Stimulated activated CD8-positive, alpha-beta memory T cell treated with anti-CD3 and anti-CD28 coated beads, Interleukin-7, amount 100 ng/mL, for 4 hours (primary cell): ENCODE measurements at regions not wholly inside any gene's neighbourhood (a gene's known extent, or its start where the extent isn't known, plus 50 kb on each side); places are given as distances from the start of the nearest gene placed in this dataset.

ENCODE experiments used
- DNase-seq, 2 donors: peaks; one replicate each; pipeline ENCODE4 v3.0.0-alpha.2; 2020; ENCODE audit warnings: low read depth in 2 of 2

DNA sequence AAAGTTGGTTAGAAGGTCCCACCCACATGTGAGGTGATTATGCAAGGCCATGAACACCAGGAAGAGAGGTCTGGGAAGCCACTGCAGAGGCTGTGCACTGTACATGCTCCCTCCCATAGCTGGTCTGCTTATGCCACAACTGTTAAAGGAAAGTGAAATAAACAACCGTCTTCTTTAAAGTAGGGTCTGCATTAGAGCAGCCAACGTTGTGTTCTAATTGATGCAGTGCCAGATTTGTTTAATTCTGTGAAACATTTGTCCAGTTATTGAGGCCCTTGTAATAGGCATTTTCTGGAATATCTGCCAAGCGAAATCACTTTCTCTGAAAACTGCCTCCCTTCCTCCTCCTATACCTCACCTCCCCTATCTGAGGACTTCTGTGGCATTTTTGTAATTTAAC is 224.0 kb upstream of the LNX1 start:
- DNase-seq: no peak

GRCh38 chr4:53813998-53814397 is 222.7 kb upstream of the LNX1 start:
- no peak for DNase-seq

DNA sequence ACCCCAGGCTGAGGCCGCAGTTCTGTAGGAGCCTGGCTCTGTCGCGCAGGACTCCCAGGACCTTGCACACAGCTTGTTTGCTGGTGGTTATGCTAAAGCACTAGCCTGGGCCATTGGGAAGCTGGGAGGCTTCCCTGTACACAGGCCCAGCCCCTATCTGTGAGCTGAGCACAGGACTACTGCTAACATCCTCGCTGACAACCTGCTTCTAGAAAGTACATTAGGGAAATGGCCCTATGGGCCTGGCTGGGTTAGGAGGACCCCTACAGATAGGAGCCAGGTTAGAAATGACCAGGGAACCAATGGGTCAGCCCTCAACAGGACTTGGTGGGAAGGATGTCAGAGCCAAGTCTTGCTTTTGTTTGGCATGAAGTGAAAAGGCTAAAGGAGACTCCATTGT is 219.4 kb upstream of the LNX1 start:
- DNase-seq: no peak

- DNase-seq: no peak
These were observed 218.5 kb upstream of the LNX1 start for GRCh38 chr4:53809816-53810215.

- no peak for DNase-seq
These were observed 214.0 kb upstream of the LNX1 start for GRCh38 chr4:53805291-53805690.

DNA sequence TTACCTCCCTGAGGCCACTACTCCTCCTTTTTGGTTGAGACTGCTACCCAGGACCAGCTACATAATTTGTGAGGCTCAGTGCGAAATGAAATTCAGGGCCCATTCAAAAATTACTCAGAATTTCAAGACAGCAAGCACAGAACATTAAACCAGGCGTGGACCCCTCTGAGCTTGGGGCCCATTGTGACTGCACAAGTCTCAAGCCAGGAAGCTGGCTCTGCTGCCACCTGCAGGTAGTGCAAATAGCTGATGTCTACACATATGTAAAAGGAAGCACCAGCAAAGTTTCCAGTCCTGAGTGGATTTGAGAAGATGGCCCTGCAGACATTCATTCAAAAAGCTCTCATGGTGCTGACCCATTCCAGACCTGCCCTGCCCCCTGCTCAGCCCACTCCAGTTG is 213.4 kb upstream of the LNX1 start:
- no peak for DNase-seq

GRCh38 chr4:53802500-53802899 is 211.2 kb upstream of the LNX1 start:
- DNase-seq: no peak

- DNase-seq: no peak
These were observed 210.1 kb upstream of the LNX1 start for GRCh38 chr4:53801373-53801772.

GRCh38 chr4:53800741-53801140 is 209.5 kb upstream of the LNX1 start:
- no peak for DNase-seq

GRCh38 chr4:53793096-53793495 is 201.8 kb upstream of the LNX1 start:
- no peak for DNase-seq

DNA sequence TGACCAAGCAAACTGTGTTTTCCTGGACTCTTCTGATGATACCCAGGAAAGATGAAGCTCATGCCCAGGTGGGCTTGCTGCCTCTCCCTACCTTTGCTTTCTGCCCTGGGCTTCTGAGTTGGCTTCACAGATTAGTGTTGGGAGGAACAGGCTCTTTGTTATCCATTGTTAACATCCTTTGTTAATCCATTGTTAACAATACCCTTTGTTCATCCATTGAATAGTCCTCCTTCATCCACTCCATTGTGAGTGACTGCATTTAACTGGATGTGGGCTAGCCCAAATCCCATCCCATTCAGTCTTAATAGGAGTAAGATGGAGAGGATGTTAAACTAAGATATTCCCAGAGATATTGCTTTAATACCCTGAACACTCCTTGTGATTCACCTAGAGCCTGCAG is 199.0 kb upstream of the LNX1 start:
- DNase-seq: no peak

DNA sequence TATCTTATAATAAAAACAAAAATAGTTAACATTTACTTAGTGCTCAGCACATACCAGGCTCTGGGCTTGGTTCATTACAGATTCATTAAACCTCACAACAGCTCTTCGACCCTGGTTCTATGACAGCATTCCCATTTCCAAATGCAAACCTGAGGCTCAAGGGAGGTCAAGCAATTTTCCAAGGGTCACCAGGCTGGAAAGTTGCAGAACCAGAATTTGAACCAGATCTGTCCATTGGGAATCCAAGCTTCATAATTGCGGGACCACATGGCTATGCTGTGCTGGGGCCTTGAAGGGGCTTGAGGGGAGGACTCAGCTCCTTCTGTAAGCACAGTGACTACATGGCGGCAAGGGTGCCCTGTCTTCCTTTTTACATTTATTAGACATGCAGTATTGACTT is 197.3 kb upstream of the LNX1 start:
- no peak for DNase-seq

DNA sequence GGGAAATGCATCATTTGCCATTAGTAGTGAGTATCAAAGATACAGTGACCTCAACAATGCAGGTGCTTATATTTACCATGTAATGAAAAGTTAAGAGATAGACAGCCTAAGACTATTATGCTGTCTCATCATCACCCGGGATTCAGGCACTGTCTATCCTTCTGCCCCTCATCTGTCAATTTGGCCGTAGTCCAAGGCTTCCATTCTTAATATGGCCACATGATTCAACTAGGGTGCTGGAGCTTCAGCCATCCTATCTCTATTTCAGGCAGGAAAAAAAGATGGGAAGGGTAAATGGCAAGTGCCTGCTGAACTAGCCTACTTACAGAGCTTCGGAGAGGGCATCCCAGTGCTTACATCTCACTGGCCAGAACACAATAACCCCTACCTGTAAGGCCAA is 196.7 kb upstream of the LNX1 start:
- DNase-seq: no peak

GRCh38 chr4:53786632-53787031 is 195.3 kb upstream of the LNX1 start:
- no peak for DNase-seq

DNA sequence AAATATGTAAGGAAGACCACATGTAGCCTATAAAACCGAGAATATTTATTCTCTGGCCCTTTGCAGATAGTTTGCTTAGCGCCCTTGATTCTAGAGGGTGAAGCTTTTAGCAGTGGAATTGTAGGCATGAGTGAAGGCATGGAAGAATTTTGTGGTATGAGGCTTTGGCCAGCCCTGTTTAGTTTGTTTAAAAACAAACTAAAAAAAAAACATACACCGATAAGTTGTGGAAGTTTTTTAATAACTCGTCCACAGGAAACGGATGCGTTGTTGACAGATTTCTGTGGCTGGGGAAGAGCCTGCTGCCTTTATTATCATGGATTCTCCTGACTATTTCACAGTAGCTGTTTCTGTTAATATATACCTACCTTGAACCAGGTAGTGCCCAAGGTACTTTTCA is 194.7 kb upstream of the LNX1 start:
- no peak for DNase-seq

DNA sequence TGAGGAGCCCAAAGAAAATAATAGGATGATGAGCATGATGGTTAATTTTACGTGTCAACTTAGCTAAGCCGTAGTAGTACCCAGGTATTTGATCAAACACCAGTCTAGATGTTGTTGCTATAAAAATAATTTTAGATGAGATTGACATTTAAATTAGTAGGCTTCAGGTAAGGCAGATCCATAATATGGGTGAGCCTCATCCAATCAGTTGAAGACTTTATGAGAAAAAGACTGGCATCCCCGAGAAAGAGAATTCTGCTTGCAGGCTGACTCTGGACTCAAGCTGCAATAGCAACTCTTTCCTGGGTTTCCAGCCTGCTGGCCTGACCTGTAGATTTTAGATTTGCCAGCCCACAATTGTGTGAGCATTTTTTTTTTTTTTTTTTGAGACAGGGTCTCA is 192.8 kb upstream of the LNX1 start:
- DNase-seq: no peak

GRCh38 chr4:53783208-53783859 is 192.0 kb upstream of the LNX1 start:
- DNase-seq: no peak

- DNase-seq: no peak
These were observed 191.2 kb upstream of the LNX1 start for GRCh38 chr4:53782458-53782845.

GRCh38 chr4:53781629-53782457 is 190.6 kb upstream of the LNX1 start:
- DNase-seq: no peak

- DNase-seq: no peak
These were observed 189.6 kb upstream of the LNX1 start for GRCh38 chr4:53780736-53781400.

DNA sequence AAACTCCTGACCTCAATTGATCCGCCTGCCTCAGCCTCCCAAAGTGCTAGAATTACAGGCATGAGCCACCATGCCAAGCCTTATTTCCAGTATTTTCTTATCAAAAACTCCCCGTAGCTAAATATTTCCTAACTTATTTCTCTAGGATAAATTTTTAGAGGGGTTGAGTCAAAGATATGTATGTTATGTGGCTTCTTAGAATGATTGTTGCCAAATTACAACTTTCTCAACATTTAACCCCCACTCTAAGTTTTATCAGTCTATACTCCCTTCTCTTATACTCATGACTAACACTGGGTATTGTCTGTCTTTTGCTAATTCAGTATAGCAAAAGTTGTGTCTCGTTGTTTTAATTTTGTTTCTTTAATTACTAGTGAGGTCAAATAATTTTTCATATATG is 187.7 kb upstream of the LNX1 start:
- no peak for DNase-seq

DNA sequence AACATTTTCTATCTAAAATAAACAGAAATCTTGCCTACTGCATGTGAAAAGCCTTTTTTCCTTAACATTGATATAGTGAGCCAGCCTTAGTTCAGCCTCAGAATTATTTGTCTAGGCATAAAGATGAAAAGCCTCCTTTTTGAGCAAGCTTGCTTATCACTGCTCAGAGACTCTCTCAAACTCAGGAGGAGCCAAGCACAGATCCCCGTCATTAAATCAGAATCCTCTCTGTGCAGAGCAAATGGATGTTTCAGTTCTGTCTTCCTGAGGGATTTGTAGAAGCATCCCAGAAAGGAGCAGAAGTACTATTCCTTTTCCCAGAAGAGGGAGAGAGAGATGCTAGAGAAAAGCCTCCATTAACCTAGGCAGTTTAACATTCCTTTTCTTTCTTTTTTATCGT is 186.9 kb upstream of the LNX1 start:
- DNase-seq: no peak
